ENCODE measurements at regions not wholly inside any gene's neighbourhood (a gene's known extent, or its start where the extent isn't known, plus 50 kb on each side); places are given as distances from the start of the nearest gene placed in this dataset.

DNA sequence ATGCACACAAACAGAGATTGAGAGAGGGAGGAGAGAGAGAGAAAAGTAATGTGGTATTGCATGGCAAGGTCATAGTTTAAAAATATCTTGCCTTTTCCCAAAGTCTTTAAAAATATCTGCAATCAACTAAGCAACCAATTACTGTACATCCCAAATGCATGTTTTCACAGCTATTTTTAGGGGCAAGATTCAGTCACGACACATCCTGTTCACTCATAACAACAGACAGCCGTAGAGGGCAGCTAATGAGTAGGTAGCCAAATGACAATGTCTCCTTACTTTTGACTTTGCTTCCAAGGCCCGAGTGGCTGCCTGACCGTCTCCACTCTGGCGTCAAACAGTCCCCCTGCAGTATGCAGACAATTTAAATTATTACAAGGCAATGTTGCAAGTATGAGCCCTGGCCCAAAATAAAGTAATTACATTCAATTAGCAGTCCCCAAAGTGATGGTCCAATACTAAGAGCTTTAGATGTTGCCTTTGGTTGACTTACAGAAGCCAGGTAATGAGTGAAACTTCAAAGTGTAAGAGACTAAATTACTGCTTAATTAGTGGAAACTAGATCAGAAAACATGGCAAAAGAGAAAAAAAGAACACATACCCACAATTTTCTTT lies 162.9 kb downstream of the MBL2 start:
- intact Hi-C loops (cut with DNase I; ENCODE audit: low total_unique reads), result no loop called here
- H3K27ac ChIP-seq, result no peak overlapping the region
- WGBS, 5 donors, result 65 to 80% (median 76%) methylated on average over 5 of the region's 5 CpGs
- no peak for DNase-seq
- no peak overlapping the region for H3K4me3 ChIP-seq
- H3K36me3 ChIP-seq, result no peaks in the 10 kb centered on the region
- H3K9me3 ChIP-seq, result no peaks in the 10 kb centered on the region
- TF ChIP-seq POLR2A (IDR thresholded peaks at IDR 0.05) (no peak), POLR2AphosphoS5 (IDR thresholded peaks at IDR 0.05) (no peak)
- TF ChIP-seq, protein P1, sequence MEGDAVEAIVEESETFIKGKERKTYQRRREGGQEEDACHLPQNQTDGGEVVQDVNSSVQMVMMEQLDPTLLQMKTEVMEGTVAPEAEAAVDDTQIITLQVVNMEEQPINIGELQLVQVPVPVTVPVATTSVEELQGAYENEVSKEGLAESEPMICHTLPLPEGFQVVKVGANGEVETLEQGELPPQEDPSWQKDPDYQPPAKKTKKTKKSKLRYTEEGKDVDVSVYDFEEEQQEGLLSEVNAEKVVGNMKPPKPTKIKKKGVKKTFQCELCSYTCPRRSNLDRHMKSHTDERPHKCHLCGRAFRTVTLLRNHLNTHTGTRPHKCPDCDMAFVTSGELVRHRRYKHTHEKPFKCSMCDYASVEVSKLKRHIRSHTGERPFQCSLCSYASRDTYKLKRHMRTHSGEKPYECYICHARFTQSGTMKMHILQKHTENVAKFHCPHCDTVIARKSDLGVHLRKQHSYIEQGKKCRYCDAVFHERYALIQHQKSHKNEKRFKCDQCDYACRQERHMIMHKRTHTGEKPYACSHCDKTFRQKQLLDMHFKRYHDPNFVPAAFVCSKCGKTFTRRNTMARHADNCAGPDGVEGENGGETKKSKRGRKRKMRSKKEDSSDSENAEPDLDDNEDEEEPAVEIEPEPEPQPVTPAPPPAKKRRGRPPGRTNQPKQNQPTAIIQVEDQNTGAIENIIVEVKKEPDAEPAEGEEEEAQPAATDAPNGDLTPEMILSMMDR (IDR thresholded peaks at IDR 0.05 in 8 of 11, conservative IDR thresholded peaks at IDR 0.05 in 3 of 11), result no peak
- no peaks in the 10 kb centered on the region for H3K27me3 ChIP-seq (replicated peaks in 1 of 7)
- no peaks in the 10 kb centered on the region for H3K4me1 ChIP-seq

DNA sequence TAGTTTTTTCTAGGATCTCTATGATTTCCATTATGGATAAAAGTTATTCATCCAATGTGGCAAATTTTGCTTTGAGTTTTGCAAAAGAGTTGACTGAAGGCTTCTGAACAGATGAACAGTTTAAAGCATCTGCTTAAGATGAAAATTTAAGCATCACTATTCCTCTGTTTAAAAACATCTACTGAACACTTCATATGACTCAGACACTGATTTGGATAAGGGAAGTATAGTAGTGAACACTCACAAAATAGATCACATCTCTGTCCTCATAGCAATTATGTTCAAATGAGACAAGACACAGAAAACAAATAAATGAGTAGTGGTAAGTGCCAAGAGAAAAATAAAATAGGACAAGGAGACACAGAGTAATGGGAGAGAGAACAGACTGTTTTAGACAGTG lies 157.3 kb downstream of the MBL2 start:
- H3K9me3 ChIP-seq, result no peaks in the 10 kb centered on the region
- intact Hi-C loops (cut with DNase I; ENCODE audit: low total_unique reads), result no loop called here
- H3K4me3 ChIP-seq, result no peak overlapping the region
- TF ChIP-seq, protein P1 (IDR thresholded peaks at IDR 0.05 in 8 of 11, conservative IDR thresholded peaks at IDR 0.05 in 3 of 11), result no peak
- TF ChIP-seq POLR2AphosphoS5 (IDR thresholded peaks at IDR 0.05), result no peak
- TF ChIP-seq POLR2A (IDR thresholded peaks at IDR 0.05), result no peak
- no peaks in the 10 kb centered on the region for H3K4me1 ChIP-seq
- no peak overlapping the region for H3K27ac ChIP-seq
- no peaks in the 10 kb centered on the region for H3K27me3 ChIP-seq (replicated peaks in 1 of 7)
- no peaks in the 10 kb centered on the region for H3K36me3 ChIP-seq
- no peak for DNase-seq

DNA sequence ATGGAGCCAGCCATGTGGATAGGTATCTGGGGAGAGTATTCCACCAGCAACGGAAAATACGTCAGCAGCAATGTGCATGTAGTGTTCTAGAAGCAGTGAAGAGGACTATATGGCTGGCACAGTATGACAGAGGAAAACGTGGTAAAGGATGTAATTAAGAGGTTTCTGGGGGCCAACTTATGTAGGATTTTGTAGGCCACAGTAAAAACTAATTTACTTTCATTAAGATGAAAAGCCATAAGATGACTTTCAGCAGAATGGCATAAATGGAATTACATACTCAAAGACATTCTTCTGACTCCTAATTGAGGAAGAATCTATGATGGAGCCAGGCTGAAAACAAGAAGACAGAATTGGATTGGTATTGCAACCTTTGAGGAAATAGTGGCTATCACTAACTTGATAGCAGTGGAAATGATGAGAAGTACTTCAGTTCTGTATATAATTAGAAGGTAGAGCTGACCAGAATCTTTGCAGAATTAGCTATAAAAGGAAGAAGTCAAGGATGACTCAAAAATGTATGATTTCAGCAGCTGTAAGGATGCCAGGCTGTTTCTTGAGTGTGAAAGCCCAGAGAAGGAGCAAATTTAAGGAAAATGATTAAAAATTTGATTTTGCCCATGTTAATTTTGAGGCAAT lies 156.7 kb downstream of the MBL2 start:
- Histone ChIP-seq H3K4me3 (no peak overlapping the region), H3K9me3 (no peaks in the 10 kb centered on the region), H3K4me1 (no peaks in the 10 kb centered on the region), H3K27me3 (replicated peaks in 1 of 7) (no peaks in the 10 kb centered on the region), H3K27ac (no peak overlapping the region), H3K36me3 (no peaks in the 10 kb centered on the region)
- DNase-seq, result no peak
- TF ChIP-seq, protein P1 (IDR thresholded peaks at IDR 0.05 in 8 of 11, conservative IDR thresholded peaks at IDR 0.05 in 3 of 11), result no peak
- TF ChIP-seq POLR2AphosphoS5 (IDR thresholded peaks at IDR 0.05), result no peak
- TF ChIP-seq POLR2A (IDR thresholded peaks at IDR 0.05), result no peak
- WGBS, 5 donors, result 73 to 82% (median 75%) methylated on average over 3 of the region's 3 CpGs
- intact Hi-C loops (cut with DNase I; ENCODE audit: low total_unique reads), result no loop called here

DNA sequence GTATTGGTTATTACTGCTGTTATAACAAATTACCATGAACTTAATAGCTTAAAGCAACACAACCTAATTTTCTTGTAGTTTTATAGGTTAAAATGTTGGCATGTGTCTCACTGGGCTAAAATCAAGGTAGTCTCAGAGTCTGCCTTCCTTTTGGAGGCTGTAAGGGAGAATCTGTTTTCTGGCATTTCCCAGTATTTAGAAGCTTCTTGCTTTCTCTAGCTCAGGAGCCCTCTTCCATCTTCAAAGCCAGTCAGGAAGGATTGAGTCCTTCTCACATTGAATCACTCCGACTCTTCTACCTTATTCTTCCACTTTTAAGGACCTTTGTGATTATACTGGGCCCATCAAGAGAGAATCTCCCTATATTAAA lies 156.2 kb downstream of the MBL2 start:
- Histone ChIP-seq H3K4me1 (no peaks in the 10 kb centered on the region), H3K27me3 (replicated peaks in 1 of 7) (no peaks in the 10 kb centered on the region), H3K9me3 (no peaks in the 10 kb centered on the region), H3K27ac (no peak overlapping the region), H3K4me3 (no peak overlapping the region), H3K36me3 (no peaks in the 10 kb centered on the region)
- no peak for TF ChIP-seq POLR2A (IDR thresholded peaks at IDR 0.05)
- TF ChIP-seq, protein P1 (IDR thresholded peaks at IDR 0.05 in 8 of 11, conservative IDR thresholded peaks at IDR 0.05 in 3 of 11), result no peak
- no peak for TF ChIP-seq POLR2AphosphoS5 (IDR thresholded peaks at IDR 0.05)
- no peak for DNase-seq
- WGBS, 5 donors, result 35 to 97% (median 84%) methylated on average over 1 of the region's 1 CpG
- intact Hi-C loops (cut with DNase I; ENCODE audit: low total_unique reads), result no loop called here
